GM19193 (cell line): ENCODE measurements at regions not wholly inside any gene's neighbourhood (a gene's known extent, or its start where the extent isn't known, plus 50 kb on each side); places are given as distances from the start of the nearest gene placed in this dataset.

Source experiments
- POLR2A ChIP-seq: IDR thresholded peaks from 4 replicates; pipeline ENCODE4 v1.6.1; 2011; ENCODE audit not compliant: insufficient read depth, insufficient read length; ENCODE audit errors: extremely low read depth

DNA sequence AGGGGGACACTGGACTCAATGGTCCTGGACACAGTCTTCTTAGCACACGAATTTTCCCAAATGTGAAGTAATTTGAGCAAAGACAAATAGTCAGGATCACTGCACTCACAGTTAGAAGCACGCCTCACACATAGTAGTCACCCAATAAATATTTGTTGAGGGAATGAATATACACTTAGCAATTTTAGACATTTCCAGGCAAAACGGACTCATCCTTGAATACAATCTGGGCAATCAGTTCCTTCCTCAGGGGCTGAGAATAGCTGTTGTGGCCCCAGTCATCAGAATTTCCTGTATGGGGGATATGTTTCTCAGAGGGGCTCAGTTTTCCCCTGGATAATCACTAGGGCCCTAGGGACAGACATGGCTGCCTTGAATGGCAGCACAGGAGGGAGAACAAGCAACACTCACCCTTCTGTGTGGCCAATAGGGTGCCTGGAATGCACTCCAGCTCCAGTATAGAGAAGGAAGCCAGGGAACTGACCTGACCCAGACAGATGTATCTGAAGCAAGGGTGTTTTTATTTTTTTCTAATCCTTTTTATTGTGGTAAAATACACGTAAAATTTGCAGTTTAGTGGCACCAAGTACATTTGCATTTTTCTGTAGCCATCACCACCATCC, 282.7 kb upstream of the ZNF32 start:
- no peak for TF ChIP-seq POLR2A

DNA sequence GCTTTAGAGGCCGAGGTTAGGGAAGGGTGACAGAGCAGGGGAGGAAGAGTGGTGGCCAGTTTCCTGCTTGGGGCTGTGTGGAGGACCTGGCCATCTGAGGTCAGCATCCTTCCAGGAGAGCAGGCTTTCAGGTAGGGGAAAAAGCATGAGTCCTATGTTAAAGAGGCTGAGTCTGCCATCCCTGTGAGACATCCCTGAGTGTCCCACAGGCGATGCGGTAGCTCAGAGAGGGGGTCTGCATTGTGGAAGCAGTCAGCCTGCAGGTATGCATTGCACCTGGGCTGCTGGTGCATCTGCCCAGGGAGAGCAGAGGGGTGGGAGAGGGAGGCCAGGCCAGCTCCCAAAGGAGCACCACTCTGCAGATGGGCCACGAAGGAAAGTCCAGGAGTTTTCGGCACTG, 282.1 kb upstream of the ZNF32 start:
- no peak for TF ChIP-seq POLR2A

DNA sequence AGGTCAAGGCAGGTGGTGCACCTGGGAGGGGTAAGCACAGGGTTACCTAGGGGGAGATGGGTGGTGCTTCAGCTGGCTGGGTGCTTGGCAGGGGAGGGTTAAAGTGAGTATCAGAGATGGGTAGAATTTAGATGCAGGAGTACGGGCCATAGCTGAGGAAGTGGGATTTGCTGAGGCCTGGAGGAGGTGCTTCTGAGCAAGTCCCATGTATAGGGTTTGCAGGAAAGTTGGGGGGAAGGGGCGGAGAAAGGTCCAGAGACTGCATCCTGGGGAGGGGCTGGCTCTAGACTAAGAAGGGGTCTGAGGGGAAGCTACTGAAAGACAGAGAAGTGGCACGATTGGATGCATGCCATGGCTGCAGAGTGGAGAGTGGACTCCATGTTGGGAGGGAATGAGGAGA, 281.6 kb upstream of the ZNF32 start:
- no peak for TF ChIP-seq POLR2A

DNA sequence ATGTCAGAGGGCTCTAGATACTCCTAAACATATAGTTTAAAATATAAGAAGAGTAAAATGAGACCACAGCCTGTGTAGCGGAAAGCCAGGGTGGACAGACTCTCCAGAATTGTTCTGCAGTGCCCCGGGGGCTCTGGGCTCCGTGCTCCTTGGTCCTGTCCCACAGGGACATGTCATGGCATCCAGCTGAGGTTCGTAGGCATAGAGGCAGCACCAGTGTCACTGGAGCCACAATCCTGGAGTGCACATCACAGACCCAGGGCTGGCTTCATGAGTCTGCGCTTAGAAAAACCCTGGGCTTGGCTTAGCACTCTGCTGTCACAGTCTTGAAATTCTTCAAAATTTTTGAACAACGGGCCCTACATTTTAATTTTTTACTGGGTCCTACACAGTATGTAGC, 280.4 kb upstream of the ZNF32 start:
- TF ChIP-seq POLR2A = no peak

DNA sequence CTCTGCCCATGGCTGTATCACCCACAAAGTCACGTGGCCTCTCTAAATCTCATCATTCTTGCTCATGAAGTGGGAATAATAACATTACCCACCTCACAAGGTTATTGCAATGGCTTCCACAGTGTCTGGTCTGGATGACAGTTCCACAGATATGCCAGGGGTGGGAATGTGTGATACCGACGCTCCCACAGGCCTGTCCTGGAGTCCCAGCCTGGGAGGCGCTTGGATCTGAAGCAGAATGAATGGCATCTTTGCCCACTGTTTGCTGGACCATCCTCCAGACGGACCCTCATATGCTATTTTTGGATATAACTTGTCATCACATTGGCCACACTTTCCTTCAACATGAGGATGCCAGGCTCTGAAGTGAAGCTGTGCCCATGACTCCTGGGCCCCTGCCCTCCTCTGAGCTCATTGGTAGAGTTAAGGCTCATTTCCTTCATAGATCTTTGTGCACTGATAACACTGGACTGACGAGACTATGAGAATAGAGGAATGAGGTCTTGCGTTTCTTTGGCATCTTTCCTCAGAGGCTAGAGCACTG, 279.8 kb upstream of the ZNF32 start:
- no peak for TF ChIP-seq POLR2A

DNA sequence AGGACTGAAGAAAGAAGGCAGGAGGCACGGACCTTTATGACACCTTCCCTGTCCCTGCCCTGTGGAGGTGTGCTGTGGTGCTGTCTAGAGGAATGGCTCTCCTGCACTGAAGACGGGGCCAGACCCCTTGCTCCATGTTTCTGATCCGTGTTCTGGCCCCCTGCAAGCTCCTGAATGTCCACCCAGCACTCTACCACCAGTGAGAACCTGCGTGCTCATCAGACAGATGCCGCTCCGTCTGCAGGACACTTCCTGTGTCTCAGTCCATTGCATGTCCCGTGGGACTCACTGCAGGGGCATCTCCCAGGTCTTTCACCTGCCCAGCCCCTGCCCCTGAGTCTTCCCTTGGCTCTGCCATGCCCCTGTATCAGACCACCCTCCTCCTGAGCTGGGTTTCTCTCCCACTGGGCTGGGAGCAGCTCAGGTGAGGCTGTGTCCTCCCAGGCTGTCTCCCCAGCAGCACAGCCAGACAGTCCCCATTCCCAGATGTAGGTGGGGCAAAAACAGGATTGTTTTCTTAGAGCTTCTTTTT, 278.3 kb upstream of the ZNF32 start:
- no peak for TF ChIP-seq POLR2A

DNA sequence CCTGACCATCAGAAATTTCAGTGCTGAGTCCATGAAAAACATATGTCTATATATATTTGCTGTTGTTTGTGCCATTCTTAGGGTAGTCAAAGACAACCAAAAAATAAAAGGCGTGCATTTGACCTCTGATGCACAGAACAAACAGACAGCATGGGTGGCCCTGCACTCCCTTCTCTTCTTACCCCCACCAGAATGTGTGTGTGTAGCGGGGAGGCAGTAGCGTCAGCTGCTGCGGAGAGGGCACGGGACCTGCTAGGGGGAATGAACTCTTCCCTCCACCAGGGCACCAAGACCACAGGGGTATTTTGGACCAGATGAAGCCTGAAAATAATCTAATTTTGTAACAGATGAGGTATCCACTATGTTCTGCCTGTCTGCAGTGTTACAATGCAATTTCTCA, 277.7 kb upstream of the ZNF32 start:
- TF ChIP-seq POLR2A = no peak

DNA sequence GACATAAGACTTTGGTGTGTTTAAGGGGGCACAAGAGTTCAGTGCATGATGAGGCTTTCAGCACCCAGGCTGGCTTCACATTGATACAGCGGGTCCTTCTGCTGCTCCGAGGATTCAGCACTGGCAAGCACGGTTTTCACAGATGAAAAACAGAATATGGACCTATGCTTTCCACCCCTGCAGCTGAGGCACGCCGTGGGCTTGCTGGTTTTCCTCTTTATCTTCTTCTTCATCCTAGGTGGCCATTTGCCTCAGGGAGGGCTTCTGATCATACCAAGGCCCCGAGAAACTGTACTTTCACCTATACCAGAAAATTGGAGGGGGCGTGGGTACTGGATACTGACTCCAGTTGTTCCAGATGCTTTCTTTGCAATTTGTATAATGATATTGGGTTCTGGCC, 277.1 kb upstream of the ZNF32 start:
- no peak for TF ChIP-seq POLR2A

DNA sequence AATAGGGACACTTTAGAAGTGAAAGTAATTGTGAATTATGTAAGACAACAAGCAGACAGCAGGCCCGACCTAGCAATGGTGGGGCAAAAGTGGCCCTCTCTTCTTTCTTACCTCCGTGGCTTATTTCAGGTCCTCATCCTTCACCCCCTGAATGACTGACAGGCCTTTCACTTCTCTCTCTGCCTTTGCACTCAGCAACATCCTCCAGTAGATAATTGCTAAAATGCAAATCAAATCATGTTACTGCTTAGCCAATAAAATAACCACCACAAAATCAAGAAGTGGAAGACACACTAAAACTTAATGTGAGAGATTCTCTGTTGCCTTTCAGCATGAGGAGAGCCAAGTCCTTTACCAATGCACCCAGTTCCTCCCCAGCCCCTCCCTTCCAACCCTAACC, 274.6 kb upstream of the ZNF32 start:
- TF ChIP-seq POLR2A = no peak

DNA sequence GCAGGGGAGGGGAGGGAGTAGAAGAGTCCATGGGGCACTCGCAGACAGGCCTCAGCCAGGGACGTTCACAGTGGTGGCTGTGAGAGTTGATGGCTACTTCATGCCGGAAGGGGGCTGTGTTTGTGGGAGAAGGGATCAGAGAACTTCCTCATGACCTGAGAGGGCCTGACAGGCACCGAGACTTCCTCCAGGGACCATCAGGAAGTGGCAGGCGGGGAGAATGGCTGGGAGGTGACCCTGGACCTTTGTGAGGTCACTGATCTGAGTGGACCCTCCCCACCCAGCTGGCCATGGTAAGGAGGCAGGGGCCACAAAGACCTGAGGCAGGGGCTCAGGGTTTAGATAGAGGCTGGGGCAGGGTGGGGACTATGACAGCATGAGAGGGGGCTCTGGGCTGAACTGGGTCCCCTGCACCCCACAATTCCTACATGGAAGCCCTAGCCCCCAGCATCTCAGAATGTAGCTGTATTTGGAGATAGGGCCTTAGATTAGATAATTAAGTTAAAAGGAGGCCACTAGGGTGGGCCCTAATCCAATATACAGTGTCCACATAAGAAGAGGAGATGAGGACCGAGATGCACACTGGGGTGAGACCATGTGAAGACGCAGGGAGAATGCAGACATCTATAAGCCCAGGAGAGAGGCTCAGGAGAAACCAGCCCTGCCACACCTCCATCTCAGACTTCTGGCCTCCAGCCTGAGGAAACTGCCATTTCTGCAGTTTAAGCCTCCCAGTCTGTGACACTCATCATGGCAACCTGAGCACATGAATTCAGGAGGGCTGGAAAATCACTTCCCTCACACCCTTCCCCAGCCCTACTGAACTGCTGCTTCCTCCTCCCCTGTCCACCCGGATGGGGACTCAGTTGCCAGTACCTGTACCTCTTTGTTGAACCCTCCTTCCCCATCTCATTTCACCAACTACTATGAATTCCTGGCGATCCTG, 273.9 kb upstream of the ZNF32 start:
- TF ChIP-seq POLR2A = no peak

DNA sequence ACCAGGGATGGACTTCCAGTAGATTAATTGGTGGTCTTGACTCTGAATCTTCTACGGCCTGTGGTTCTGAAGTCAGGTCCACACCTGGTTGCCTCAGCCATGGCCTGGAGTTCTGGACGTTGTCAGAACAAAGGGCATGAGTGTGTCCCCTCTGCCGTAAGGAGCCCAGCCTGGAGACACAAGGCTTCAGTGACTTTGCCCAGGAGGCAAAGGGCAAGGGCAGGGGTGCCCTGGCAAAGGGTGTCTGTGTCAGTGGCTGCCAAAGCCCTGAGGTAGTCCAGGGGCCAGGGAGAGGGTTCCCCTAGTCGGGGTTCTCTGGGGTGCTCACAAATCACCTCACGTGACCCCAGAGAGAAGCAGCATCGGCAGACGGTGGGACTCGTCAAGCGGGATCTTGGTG, 273.2 kb upstream of the ZNF32 start:
- no peak for TF ChIP-seq POLR2A

DNA sequence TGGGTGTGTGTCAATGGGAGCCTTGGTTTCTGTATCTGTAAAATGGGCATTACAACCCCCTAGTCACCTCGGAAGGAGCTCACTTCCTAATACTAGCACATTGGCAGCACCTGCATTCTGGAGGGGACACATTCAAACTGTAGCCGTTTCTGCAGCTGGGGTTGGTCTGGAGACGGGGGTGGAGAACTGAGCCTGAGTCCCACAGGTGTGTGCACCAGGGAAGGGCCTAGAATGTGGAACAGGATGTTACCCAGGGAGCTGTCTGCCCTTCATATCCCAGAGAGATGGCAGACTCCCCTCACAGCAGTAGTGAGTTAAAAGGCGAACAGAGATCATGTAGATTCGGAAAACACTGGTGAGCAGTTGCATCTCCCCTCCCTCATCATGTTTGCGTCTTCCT, 272.8 kb upstream of the ZNF32 start:
- no peak for TF ChIP-seq POLR2A

DNA sequence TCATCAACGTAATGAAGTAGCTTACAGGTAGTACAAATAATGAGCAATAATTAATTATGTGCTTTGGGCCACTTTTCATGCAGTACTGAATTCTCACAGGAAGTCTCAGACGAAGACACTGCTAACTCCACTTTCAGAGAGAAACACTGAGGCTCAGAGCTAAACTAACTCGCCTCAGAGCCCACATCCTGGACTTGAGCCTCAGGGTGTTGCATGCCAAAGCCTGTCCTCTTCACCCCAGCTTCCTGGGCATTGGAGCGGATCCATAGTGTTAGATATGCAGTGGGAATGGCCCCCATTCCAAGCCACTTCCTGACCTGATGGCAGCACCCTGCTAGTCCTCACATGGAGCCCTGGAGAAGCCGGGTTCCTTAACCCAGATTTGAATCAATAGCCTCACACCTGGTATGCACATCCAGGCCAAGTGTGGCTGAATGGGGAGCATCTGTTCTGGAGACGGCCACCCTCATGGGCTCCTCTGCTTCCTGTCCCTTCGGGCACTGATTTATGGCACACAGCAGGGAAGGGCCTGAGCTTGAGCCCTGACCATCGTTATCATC, 265.1 kb upstream of the ZNF32 start:
- TF ChIP-seq POLR2A = no peak

DNA sequence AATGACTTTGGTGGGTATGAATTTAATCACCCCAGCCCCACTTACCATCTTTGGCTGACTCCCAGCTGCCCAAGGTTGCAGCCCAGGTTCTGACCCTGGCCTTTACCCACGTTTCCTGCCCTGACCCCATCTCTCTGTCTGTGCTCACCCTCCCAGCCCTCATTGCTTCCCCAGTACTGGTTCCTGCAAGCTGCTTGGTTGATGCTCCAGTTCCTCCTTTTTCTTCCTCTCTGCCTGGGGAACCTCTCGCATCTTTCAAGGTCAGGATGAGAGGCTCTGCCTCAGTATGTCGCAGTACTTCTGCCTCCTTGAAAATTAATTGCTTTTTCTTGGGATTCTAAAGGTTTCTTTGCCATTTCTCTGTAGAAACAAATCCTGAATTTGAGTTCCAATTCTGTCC, 263.8 kb upstream of the ZNF32 start:
- no peak for TF ChIP-seq POLR2A

DNA sequence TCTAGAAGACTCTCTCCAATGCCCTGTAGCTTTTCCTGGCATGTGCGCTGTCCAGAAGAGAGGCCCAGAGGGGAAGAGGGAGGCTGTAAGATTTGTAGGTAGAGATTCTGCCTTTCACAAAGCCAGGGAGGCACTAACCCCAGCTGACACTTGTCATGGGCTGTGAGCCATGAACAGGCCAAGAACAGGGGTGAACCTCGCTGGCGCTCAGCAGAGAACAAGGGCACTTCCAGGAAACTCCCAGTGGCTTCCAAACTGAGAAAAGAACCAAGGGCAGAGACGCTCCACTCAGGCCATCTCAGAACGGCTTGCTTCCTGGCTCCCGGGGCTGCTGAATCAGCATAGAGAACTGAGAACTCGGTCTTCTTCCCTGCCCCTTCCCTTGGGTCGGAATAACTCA, 257.8 kb upstream of the ZNF32 start:
- no peak for TF ChIP-seq POLR2A
